VCaP (cell line): ENCODE measurements at regions not wholly inside any gene's neighbourhood (a gene's known extent, or its start where the extent isn't known, plus 50 kb on each side); places are given as distances from the start of the nearest gene placed in this dataset.

ENCODE experiments used
- H3K27ac ChIP-seq: fragments of 450-650 bp; 2 replicates; pipeline ENCODE4 v1.5.1; 2017
- TF ChIP-seq, protein P1 (sequence below): fragments of 450-650 bp; conservative IDR thresholded peaks from 2 replicates; pipeline ENCODE4 v1.5.1; 2017; ENCODE audit warnings: mild to moderate bottlenecking, moderate library complexity

DNA sequence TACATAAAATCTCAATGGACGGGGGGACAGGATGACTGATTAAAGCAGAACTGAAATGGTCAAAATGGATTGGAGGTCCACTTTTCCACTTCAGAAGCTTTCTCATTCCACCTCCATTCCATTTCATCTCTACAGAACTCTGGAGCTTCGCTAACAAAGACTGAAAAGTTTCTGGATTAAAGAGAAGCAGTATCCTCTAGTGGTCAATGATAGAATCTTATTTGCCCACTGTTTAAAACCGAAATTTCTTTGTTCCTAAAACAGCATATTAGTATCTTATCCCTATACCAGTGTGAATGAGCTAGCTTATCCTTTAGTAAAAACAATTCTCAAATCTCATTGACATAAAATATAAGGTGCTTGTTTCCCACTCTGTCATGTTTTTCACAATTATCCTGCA, 890.6 kb downstream of the KCNT2 start:
- TF ChIP-seq, protein P1, sequence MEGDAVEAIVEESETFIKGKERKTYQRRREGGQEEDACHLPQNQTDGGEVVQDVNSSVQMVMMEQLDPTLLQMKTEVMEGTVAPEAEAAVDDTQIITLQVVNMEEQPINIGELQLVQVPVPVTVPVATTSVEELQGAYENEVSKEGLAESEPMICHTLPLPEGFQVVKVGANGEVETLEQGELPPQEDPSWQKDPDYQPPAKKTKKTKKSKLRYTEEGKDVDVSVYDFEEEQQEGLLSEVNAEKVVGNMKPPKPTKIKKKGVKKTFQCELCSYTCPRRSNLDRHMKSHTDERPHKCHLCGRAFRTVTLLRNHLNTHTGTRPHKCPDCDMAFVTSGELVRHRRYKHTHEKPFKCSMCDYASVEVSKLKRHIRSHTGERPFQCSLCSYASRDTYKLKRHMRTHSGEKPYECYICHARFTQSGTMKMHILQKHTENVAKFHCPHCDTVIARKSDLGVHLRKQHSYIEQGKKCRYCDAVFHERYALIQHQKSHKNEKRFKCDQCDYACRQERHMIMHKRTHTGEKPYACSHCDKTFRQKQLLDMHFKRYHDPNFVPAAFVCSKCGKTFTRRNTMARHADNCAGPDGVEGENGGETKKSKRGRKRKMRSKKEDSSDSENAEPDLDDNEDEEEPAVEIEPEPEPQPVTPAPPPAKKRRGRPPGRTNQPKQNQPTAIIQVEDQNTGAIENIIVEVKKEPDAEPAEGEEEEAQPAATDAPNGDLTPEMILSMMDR: peak; percentile 69
- no peak overlapping the region for H3K27ac ChIP-seq

- TF ChIP-seq, protein P1: no peak
- H3K27ac ChIP-seq: no peak overlapping the region
These were observed 892.6 kb downstream of the KCNT2 start for GRCh38 chr1:195715652-195716051.

DNA sequence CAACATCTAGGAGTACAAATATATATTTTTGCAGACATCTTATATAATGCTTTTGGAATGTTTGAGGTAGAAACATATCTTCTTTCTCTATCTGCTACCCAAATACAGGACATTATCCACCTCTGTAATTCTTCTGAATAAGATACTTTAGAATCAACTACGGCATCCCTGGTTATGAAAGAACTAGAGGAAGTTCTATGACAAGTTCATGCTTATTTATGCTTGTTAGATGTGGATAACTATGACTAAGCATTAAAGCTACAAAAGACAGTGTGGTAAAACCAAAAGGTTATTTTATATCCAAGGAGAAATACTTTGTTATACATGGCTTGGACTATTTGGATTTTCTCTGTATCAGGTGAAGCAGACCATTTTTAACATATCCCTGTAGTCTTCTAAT, 894.0 kb downstream of the KCNT2 start:
- no peak overlapping the region for H3K27ac ChIP-seq
- TF ChIP-seq, protein P1: no peak

DNA sequence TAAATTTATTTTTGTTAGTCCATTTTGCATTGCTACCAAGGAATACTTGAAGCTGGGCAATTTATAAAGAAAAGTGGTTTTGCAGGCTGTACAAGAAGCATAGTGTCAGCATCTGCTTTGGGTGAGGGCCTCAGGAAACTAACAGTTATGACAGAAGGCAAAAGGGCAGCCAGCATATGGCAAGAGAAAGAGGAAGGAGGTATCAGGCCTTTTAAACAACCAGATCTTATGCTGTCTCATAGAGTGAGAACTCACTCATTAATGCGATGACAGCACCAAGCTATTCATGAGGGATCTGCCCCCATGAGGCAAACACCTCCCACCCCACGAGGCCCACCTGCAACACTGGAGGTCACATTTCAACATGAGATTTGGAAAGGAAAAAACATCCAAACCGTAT, 898.4 kb downstream of the KCNT2 start:
- no peak overlapping the region for H3K27ac ChIP-seq
- TF ChIP-seq, protein P1: no peak

DNA sequence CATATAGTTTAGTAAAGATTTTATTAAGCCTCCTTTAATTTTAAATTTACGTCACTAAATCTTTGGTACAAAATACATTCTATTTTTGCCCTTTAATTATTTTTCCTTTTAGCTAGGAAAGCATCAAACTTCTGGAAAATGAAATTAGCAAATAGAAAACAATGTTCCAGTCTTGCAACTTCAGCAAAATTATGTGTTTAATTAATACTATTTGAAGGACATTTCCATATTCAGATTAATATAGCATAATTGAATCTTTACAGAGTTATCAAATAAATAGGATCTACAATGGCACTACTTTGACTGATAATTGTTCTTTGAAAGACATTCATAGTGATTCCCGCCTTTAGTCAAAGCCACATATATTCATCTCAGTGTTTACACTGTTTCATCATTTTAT, 904.2 kb downstream of the KCNT2 start:
- H3K27ac ChIP-seq: no peak overlapping the region
- TF ChIP-seq, protein P1: no peak

GRCh38 chr1:195701149-195701548, 907.1 kb downstream of the KCNT2 start:
- TF ChIP-seq, protein P1: no peak
- H3K27ac ChIP-seq: no peak overlapping the region

GRCh38 chr1:195697130-195697529, 911.1 kb downstream of the KCNT2 start:
- no peak overlapping the region for H3K27ac ChIP-seq
- TF ChIP-seq, protein P1: no peak

GRCh38 chr1:195686764-195687163, 921.5 kb downstream of the KCNT2 start:
- no peak overlapping the region for H3K27ac ChIP-seq
- TF ChIP-seq, protein P1: no peak
